IMR-90 (cell line): ENCODE measurements at regions not wholly inside any gene's neighbourhood (a gene's known extent, or its start where the extent isn't known, plus 50 kb on each side); places are given as distances from the start of the nearest gene placed in this dataset.

Source experiments
- POLR2A ChIP-seq: IDR thresholded peaks from 2 replicates; pipeline ENCODE4 v1.6.1; 2012; ENCODE audit warnings: mild to moderate bottlenecking, low read depth, low read length
- RAD21 ChIP-seq: IDR thresholded peaks from 2 replicates; pipeline ENCODE4 v1.6.1; 2012; ENCODE audit warnings: low read length, improper control_type of control experiment

- TF ChIP-seq POLR2A, result no peak
- TF ChIP-seq RAD21, result no peak
Observed at GRCh38 chr20:56933331-56933698, 304.2 kb downstream of the TFAP2C start.
